Tibial nerve (tissue), 4 donors: ENCODE measurements at regions not wholly inside any gene's neighbourhood (a gene's known extent, or its start where the extent isn't known, plus 50 kb on each side); places are given as distances from the start of the nearest gene placed in this dataset.

Experiments used
- DNase-seq, 2 donors: peaks; one replicate each; pipeline ENCODE4 v3.0.0-alpha.2; 2019; ENCODE audit warnings: low spot score in 2 of 2
- H3K27ac ChIP-seq, 4 donors: fragments of 200-600 bp; sonication (generic) in 3 of 4; one replicate each; pipeline ENCODE4 v1.5.1; 2017 to 2019; ENCODE audit warnings: mild to moderate bottlenecking in 1 of 4
- H3K27me3 ChIP-seq, 2 donors: fragments of 200-600 bp; sonication (generic) in 1 of 2; one replicate each; pipeline versions ENCODE4 v1.5.1 to v1.6.0; 2017 to 2019
- H3K36me3 ChIP-seq, 3 donors: fragments of 200-600 bp; sonication (generic); one replicate each; pipeline ENCODE4 v1.5.1; 2018 to 2019
- H3K4me1 ChIP-seq, 4 donors: fragments of 200-600 bp; sonication (generic) in 3 of 4; one replicate each; pipeline ENCODE4 v1.5.1; 2017 to 2019
- H3K4me3 ChIP-seq, 4 donors: fragments of 200-600 bp; sonication (generic) in 3 of 4; one replicate each; pipeline ENCODE4 v1.5.1; 2017 to 2019; ENCODE audit warnings: mild to moderate bottlenecking in 1 of 4, moderate library complexity in 1 of 4
- H3K9me3 ChIP-seq, 4 donors: fragments of 200-600 bp; sonication (generic) in 3 of 4; one replicate each; pipeline ENCODE4 v1.5.1; 2017 to 2019
- CTCF ChIP-seq, 5 experiments: fragments of 200-600 bp in 3 of 5; fragments of 450-650 bp in 2 of 5; sonication (generic) in 3 of 5; IDR thresholded peaks; one replicate each; pipeline ENCODE4 v1.5.1; 2016 to 2019; ENCODE audit warnings: antibody characterized with exemption in 5 of 5, mild to moderate bottlenecking in 3 of 5, moderate library complexity in 2 of 5
- EP300 ChIP-seq, 2 donors: sonication (generic); formaldehyde crosslinking; IDR thresholded peaks; one replicate each; pipeline ENCODE4 v1.6.1; 2017; ENCODE audit warnings: antibody characterized with exemption in 2 of 2, mild to moderate bottlenecking in 1 of 2
- POLR2A ChIP-seq, 2 donors: fragments of 450-650 bp; IDR thresholded peaks; one replicate each; pipeline ENCODE4 v1.6.1; 2017; ENCODE audit warnings: antibody characterized with exemption in 2 of 2, mild to moderate bottlenecking in 2 of 2, moderate library complexity in 2 of 2
- WGBS, 2 donors: methylation state at CpG; one replicate each; pipeline ENCODE4 v1.1.5; 2018; 5-methylcytosine and 5-hydroxymethylcytosine counted together

GRCh38 chr5:4375640-4376039, 764.5 kb upstream of the ADAMTS16 start:
- Histone ChIP-seq H3K27ac (no peak overlapping the region), H3K9me3 (no peaks in the 10 kb centered on the region), H3K27me3 (no peaks in the 10 kb centered on the region), H3K4me1 (peaks cover 0 to under 1% (median 0%) of the 10 kb centered on the region in 4 donors), H3K36me3 (no peaks in the 10 kb centered on the region), H3K4me3 (no peak overlapping the region)
- WGBS, 2 donors, result 91 to 93% methylated on average over 7 of the region's 7 CpGs
- no peak for DNase-seq
- TF ChIP-seq CTCF (IDR thresholded peaks at IDR 0.05) (no peak), EP300 (IDR thresholded peaks at IDR 0.05) (no peak), POLR2A (IDR thresholded peaks at IDR 0.05) (no peak)

- Histone ChIP-seq H3K36me3 (no peaks in the 10 kb centered on the region), H3K4me1 (no peaks in the 10 kb centered on the region), H3K9me3 (no peaks in the 10 kb centered on the region), H3K4me3 (no peak overlapping the region), H3K27me3 (no peaks in the 10 kb centered on the region), H3K27ac (no peak overlapping the region)
- no peak for TF ChIP-seq EP300 (IDR thresholded peaks at IDR 0.05)
- TF ChIP-seq CTCF (IDR thresholded peaks at IDR 0.05), result no peak
- no peak for TF ChIP-seq POLR2A (IDR thresholded peaks at IDR 0.05)
- WGBS, 2 donors, result 32 to 38% methylated on average over 4 of the region's 4 CpGs
- no peak for DNase-seq
Measured at GRCh38 chr5:4383102-4383501, 757.0 kb upstream of the ADAMTS16 start.

- 78 to 82% methylated on average over 7 of the region's 7 CpGs for WGBS, 2 donors
- no peak overlapping the region for H3K4me3 ChIP-seq
- H3K27me3 ChIP-seq, result no peaks in the 10 kb centered on the region
- H3K27ac ChIP-seq, result no peak overlapping the region
- no peak for TF ChIP-seq CTCF (IDR thresholded peaks at IDR 0.05)
- no peak for TF ChIP-seq POLR2A (IDR thresholded peaks at IDR 0.05)
- no peak for TF ChIP-seq EP300 (IDR thresholded peaks at IDR 0.05)
- H3K4me1 ChIP-seq, result no peaks in the 10 kb centered on the region
- no peaks in the 10 kb centered on the region for H3K36me3 ChIP-seq
- no peak for DNase-seq
- H3K9me3 ChIP-seq, result no peaks in the 10 kb centered on the region
Measured at GRCh38 chr5:4383518-4384198, 756.5 kb upstream of the ADAMTS16 start.

GRCh38 chr5:4384649-4385048, 755.5 kb upstream of the ADAMTS16 start:
- DNase-seq, result no peak
- WGBS, 2 donors, result 71 to 76% methylated on average over 6 of the region's 6 CpGs
- Histone ChIP-seq H3K36me3 (no peaks in the 10 kb centered on the region), H3K27ac (no peak overlapping the region), H3K27me3 (no peaks in the 10 kb centered on the region), H3K9me3 (peaks cover 0 to 1% (median 0%) of the 10 kb centered on the region in 4 donors), H3K4me1 (no peaks in the 10 kb centered on the region), H3K4me3 (no peak overlapping the region)
- TF ChIP-seq EP300 (IDR thresholded peaks at IDR 0.05) (no peak), POLR2A (IDR thresholded peaks at IDR 0.05) (no peak), CTCF (IDR thresholded peaks at IDR 0.05) (no peak)

- WGBS, 2 donors, result 91 to 93% methylated on average over 1 of the region's 1 CpG
- no peak overlapping the region for H3K27ac ChIP-seq
- peaks cover 0 to 7% (median 0%) of the 10 kb centered on the region in 4 donors for H3K9me3 ChIP-seq
- H3K4me1 ChIP-seq, result no peaks in the 10 kb centered on the region
- no peak for TF ChIP-seq CTCF (IDR thresholded peaks at IDR 0.05)
- TF ChIP-seq POLR2A (IDR thresholded peaks at IDR 0.05), result no peak
- no peak for TF ChIP-seq EP300 (IDR thresholded peaks at IDR 0.05)
- H3K36me3 ChIP-seq, result no peaks in the 10 kb centered on the region
- no peak for DNase-seq
- no peak overlapping the region for H3K4me3 ChIP-seq
- no peaks in the 10 kb centered on the region for H3K27me3 ChIP-seq
Measured at GRCh38 chr5:4386152-4386551, 754.0 kb upstream of the ADAMTS16 start.
